ENCODE measurements at regions not wholly inside any gene's neighbourhood (a gene's known extent, or its start where the extent isn't known, plus 50 kb on each side); places are given as distances from the start of the nearest gene placed in this dataset.

- FAIRE-seq: no peak
These were observed 59.7 kb downstream of the KCNA1 start for GRCh38 chr12:4969405-4969804.

GRCh38 chr12:4974217-4974616 lies 64.5 kb downstream of the KCNA1 start:
- no peak overlapping the region for H3K27ac ChIP-seq (ENCODE audit: low read depth, low read length)
- H4K20me1 ChIP-seq (ENCODE audit: insufficient read depth, low read length): no peaks in the 10 kb centered on the region
- TF ChIP-seq EZH2 (IDR thresholded peaks at IDR 0.05; ENCODE audit: insufficient read depth, low read length): no peak
- TF ChIP-seq CTCF (IDR thresholded peaks at IDR 0.05; ENCODE audit: insufficient read depth, low read depth, low read length): no peak
- no peak for FAIRE-seq
- no peaks in the 10 kb centered on the region for H3K9me3 ChIP-seq (ENCODE audit: insufficient read depth, low read depth, low read length)
- H3K36me3 Mint-ChIP-seq (ENCODE audit: low read depth, unreplicated experiment): peaks cover 2% of the 10 kb centered on the region
- no peak overlapping the region for H3K4me3 ChIP-seq (ENCODE audit: insufficient read depth, low read depth, low read length)
- H3K9ac ChIP-seq (ENCODE audit: low read length): no peak overlapping the region
- peaks cover 6% of the 10 kb centered on the region for H3K9me3 Mint-ChIP-seq (ENCODE audit: unreplicated experiment)
- H3K27me3 Mint-ChIP-seq (ENCODE audit: low read depth, unreplicated experiment): peaks cover 57% of the 10 kb centered on the region
- no peak overlapping the region for H2AFZ ChIP-seq (ENCODE audit: low read depth, low read length)
- H3K27ac Mint-ChIP-seq (ENCODE audit: unreplicated experiment): no peak overlapping the region
- H3K4me2 ChIP-seq (ENCODE audit: low read length): no peak overlapping the region
- H3K4me1 ChIP-seq (ENCODE audit: insufficient read depth, low read length): peaks cover 5% of the 10 kb centered on the region
- no peaks in the 10 kb centered on the region for H3K36me3 ChIP-seq (ENCODE audit: insufficient read depth, low read length)
- no peak for DNase-seq (ENCODE audit: low read depth)
- H3K27me3 ChIP-seq (ENCODE audit: insufficient read depth, low read length): peaks cover 4% of the 10 kb centered on the region
- H3K79me2 ChIP-seq (ENCODE audit: insufficient read depth, low read length): no peaks in the 10 kb centered on the region
- no peak overlapping the region for H3K4me3 Mint-ChIP-seq (ENCODE audit: unreplicated experiment)
- no peaks in the 10 kb centered on the region for H3K4me1 Mint-ChIP-seq (ENCODE audit: low read depth, unreplicated experiment)

More at GRCh38 chr12:4969405-4969804, 59.7 kb downstream of the KCNA1 start:
- Histone ChIP-seq H3K27me3 (ENCODE audit: insufficient read depth, low read length) (peaks cover 10% of the 10 kb centered on the region), H3K9ac (ENCODE audit: low read length) (no peak overlapping the region), H3K79me2 (ENCODE audit: insufficient read depth, low read length) (no peaks in the 10 kb centered on the region), H4K20me1 (ENCODE audit: insufficient read depth, low read length) (no peaks in the 10 kb centered on the region), H3K36me3 (ENCODE audit: insufficient read depth, low read length) (no peaks in the 10 kb centered on the region), H3K4me2 (ENCODE audit: low read length) (no peak overlapping the region), H3K9me3 (ENCODE audit: insufficient read depth, low read depth, low read length) (no peaks in the 10 kb centered on the region), H2AFZ (ENCODE audit: low read depth, low read length) (no peak overlapping the region), H3K27ac (ENCODE audit: low read depth, low read length) (no peak overlapping the region), H3K4me3 (ENCODE audit: insufficient read depth, low read depth, low read length) (no peak overlapping the region), H3K4me1 (ENCODE audit: insufficient read depth, low read length) (no peaks in the 10 kb centered on the region)
- H3K9me3 Mint-ChIP-seq (ENCODE audit: unreplicated experiment): peaks cover 6% of the 10 kb centered on the region
- no peaks in the 10 kb centered on the region for H3K36me3 Mint-ChIP-seq (ENCODE audit: low read depth, unreplicated experiment)
- DNase-seq (ENCODE audit: low read depth): no peak
- H3K27me3 Mint-ChIP-seq (ENCODE audit: low read depth, unreplicated experiment): peaks cover 48% of the 10 kb centered on the region
- TF ChIP-seq EZH2 (IDR thresholded peaks at IDR 0.05; ENCODE audit: insufficient read depth, low read length) (no peak), CTCF (IDR thresholded peaks at IDR 0.05; ENCODE audit: insufficient read depth, low read depth, low read length) (no peak)
- no peaks in the 10 kb centered on the region for H3K4me1 Mint-ChIP-seq (ENCODE audit: low read depth, unreplicated experiment)
- no peak overlapping the region for H3K4me3 Mint-ChIP-seq (ENCODE audit: unreplicated experiment)
- no peak overlapping the region for H3K27ac Mint-ChIP-seq (ENCODE audit: unreplicated experiment)

- Histone ChIP-seq H3K4me3 (ENCODE audit: insufficient read depth, low read depth, low read length) (no peak overlapping the region), H3K9me3 (ENCODE audit: insufficient read depth, low read depth, low read length) (no peaks in the 10 kb centered on the region), H3K4me1 (ENCODE audit: insufficient read depth, low read length) (peaks cover 5% of the 10 kb centered on the region), H2AFZ (ENCODE audit: low read depth, low read length) (no peak overlapping the region), H3K27me3 (ENCODE audit: insufficient read depth, low read length) (peaks cover 7% of the 10 kb centered on the region), H3K79me2 (ENCODE audit: insufficient read depth, low read length) (no peaks in the 10 kb centered on the region), H3K27ac (ENCODE audit: low read depth, low read length) (no peak overlapping the region), H3K4me2 (ENCODE audit: low read length) (no peak overlapping the region), H3K9ac (ENCODE audit: low read length) (no peak overlapping the region), H4K20me1 (ENCODE audit: insufficient read depth, low read length) (no peaks in the 10 kb centered on the region), H3K36me3 (ENCODE audit: insufficient read depth, low read length) (no peaks in the 10 kb centered on the region)
- Mint-ChIP-seq H3K27ac (ENCODE audit: unreplicated experiment) (no peak overlapping the region), H3K4me1 (ENCODE audit: low read depth, unreplicated experiment) (no peaks in the 10 kb centered on the region), H3K9me3 (ENCODE audit: unreplicated experiment) (peaks cover 4% of the 10 kb centered on the region), H3K36me3 (ENCODE audit: low read depth, unreplicated experiment) (peaks cover 2% of the 10 kb centered on the region), H3K27me3 (ENCODE audit: low read depth, unreplicated experiment) (peaks cover 57% of the 10 kb centered on the region), H3K4me3 (ENCODE audit: unreplicated experiment) (no peak overlapping the region)
- no peak for DNase-seq (ENCODE audit: low read depth)
- no peak for FAIRE-seq
- TF ChIP-seq EZH2 (IDR thresholded peaks at IDR 0.05; ENCODE audit: insufficient read depth, low read length): no peak
These were observed 65.9 kb downstream of the KCNA1 start for GRCh38 chr12:4975574-4975973.
